ENCODE measurements at regions not wholly inside any gene's neighbourhood (a gene's known extent, or its start where the extent isn't known, plus 50 kb on each side); places are given as distances from the start of the nearest gene placed in this dataset.

GRCh38 chr12:90027889-90028634, 319.4 kb upstream of the ATP2B1 start:
- no peak for TF ChIP-seq CTCF (IDR thresholded peaks at IDR 0.05; ENCODE audit: low read depth, low read length, poor library complexity, severe bottlenecking)
- no peak for TF ChIP-seq EZH2phosphoT487 (IDR thresholded peaks at IDR 0.05; ENCODE audit: borderline replicate concordance, low read length)
- H3F3A ChIP-seq (ENCODE audit: control insufficient read depth, insufficient read depth): no peaks in the 10 kb centered on the region
- H3K27me3 ChIP-seq (ENCODE audit: control insufficient read depth, low read length): no peaks in the 10 kb centered on the region
- no peak overlapping the region for H3K4me3 ChIP-seq (ENCODE audit: low read length)
- H3K36me3 ChIP-seq (ENCODE audit: control insufficient read depth, low read length): no peaks in the 10 kb centered on the region
- H3K4me2 ChIP-seq (ENCODE audit: low read length): peak overlapping the region; percentile 29
- no peak overlapping the region for H3K27ac ChIP-seq (ENCODE audit: low read depth, low read length)
- no peaks in the 10 kb centered on the region for H3K79me2 ChIP-seq (ENCODE audit: control insufficient read depth, low read length)
- no peaks in the 10 kb centered on the region for H4K20me1 ChIP-seq (ENCODE audit: control insufficient read depth, insufficient read depth, low read depth, low read length)
- H3K9me2 ChIP-seq (replicated peaks; ENCODE audit: control insufficient read depth, low read length): no peaks in the 10 kb centered on the region
- no peaks in the 10 kb centered on the region for H3K9me3 ChIP-seq (ENCODE audit: control insufficient read depth, insufficient read depth, low read length)
- H3K4me1 ChIP-seq (ENCODE audit: control insufficient read depth, low read length): peaks cover 14% of the 10 kb centered on the region

DNA sequence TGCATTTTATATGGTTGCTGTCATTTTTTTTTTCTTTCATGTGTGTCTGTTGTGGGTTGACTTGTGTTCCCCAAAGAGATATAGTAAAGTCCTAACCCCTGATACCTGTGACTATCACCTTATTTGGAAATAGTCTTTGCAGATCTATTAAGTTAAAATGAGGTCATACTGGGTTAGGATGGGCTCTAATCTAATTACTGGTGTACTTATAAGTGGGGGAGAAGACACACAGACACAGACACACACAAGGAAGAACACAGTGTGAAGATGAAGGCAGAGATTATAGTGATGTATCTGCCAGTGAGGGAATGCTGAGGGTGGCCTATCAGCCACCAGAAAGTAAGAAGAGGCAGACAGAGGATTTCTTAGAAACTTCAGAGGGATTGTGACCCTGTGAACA, 318.4 kb upstream of the ATP2B1 start:
- Histone ChIP-seq H3K4me3 (ENCODE audit: low read length) (no peak overlapping the region), H4K20me1 (ENCODE audit: control insufficient read depth, insufficient read depth, low read depth, low read length) (no peaks in the 10 kb centered on the region), H3K4me1 (ENCODE audit: control insufficient read depth, low read length) (peaks cover 14% of the 10 kb centered on the region), H3K27me3 (ENCODE audit: control insufficient read depth, low read length) (no peaks in the 10 kb centered on the region), H3K9me3 (ENCODE audit: control insufficient read depth, insufficient read depth, low read length) (no peaks in the 10 kb centered on the region), H3K4me2 (ENCODE audit: low read length) (no peak overlapping the region), H3K36me3 (ENCODE audit: control insufficient read depth, low read length) (no peaks in the 10 kb centered on the region), H3K27ac (ENCODE audit: low read depth, low read length) (no peak overlapping the region), H3K79me2 (ENCODE audit: control insufficient read depth, low read length) (no peaks in the 10 kb centered on the region), H3K9me2 (replicated peaks; ENCODE audit: control insufficient read depth, low read length) (no peaks in the 10 kb centered on the region), H3F3A (ENCODE audit: control insufficient read depth, insufficient read depth) (no peaks in the 10 kb centered on the region)
- TF ChIP-seq CTCF (IDR thresholded peaks at IDR 0.05; ENCODE audit: low read depth, low read length, poor library complexity, severe bottlenecking) (no peak), EZH2phosphoT487 (IDR thresholded peaks at IDR 0.05; ENCODE audit: borderline replicate concordance, low read length) (no peak)

GRCh38 chr12:90026516-90026915, 317.9 kb upstream of the ATP2B1 start:
- Histone ChIP-seq H3K9me2 (replicated peaks; ENCODE audit: control insufficient read depth, low read length) (no peaks in the 10 kb centered on the region), H3K9me3 (ENCODE audit: control insufficient read depth, insufficient read depth, low read length) (no peaks in the 10 kb centered on the region), H3K27me3 (ENCODE audit: control insufficient read depth, low read length) (no peaks in the 10 kb centered on the region), H3K4me3 (ENCODE audit: low read length) (no peak overlapping the region), H3F3A (ENCODE audit: control insufficient read depth, insufficient read depth) (no peaks in the 10 kb centered on the region), H3K79me2 (ENCODE audit: control insufficient read depth, low read length) (no peaks in the 10 kb centered on the region), H4K20me1 (ENCODE audit: control insufficient read depth, insufficient read depth, low read depth, low read length) (no peaks in the 10 kb centered on the region), H3K36me3 (ENCODE audit: control insufficient read depth, low read length) (no peaks in the 10 kb centered on the region), H3K27ac (ENCODE audit: low read depth, low read length) (no peak overlapping the region), H3K4me2 (ENCODE audit: low read length) (no peak overlapping the region), H3K4me1 (ENCODE audit: control insufficient read depth, low read length) (peaks cover 14% of the 10 kb centered on the region)
- TF ChIP-seq CTCF (IDR thresholded peaks at IDR 0.05; ENCODE audit: low read depth, low read length, poor library complexity, severe bottlenecking) (no peak), EZH2phosphoT487 (IDR thresholded peaks at IDR 0.05; ENCODE audit: borderline replicate concordance, low read length) (no peak)
